Smooth muscle cell (in vitro differentiated cells): ENCODE measurements at regions not wholly inside any gene's neighbourhood (a gene's known extent, or its start where the extent isn't known, plus 50 kb on each side); places are given as distances from the start of the nearest gene placed in this dataset.
A peak's percentile ranks its signal among the peaks of the same experiment; 100 is the strongest.
"Not testable (repeated sequence)": the region's sequence is repeated elsewhere in the genome, so short reads cannot be mapped to it uniquely, and the experiment has no call there.

ENCODE experiments used
- DNase-seq: peaks from one replicate; lab custom pipeline; 2025; ENCODE audit not compliant: unreplicated experiment; lab: John Stamatoyannopoulos, UW
- H2AFZ ChIP-seq: fragments of 200-600 bp; sonication (generic); 2 replicates; pipeline ENCODE4 v1.6.0; 2016; ENCODE audit warnings: antibody characterized with exemption, low read depth, mild to moderate bottlenecking
- H3F3A ChIP-seq: fragments of 200-600 bp; sonication (generic); 2 replicates; pipeline ENCODE4 v1.6.0; 2017; ENCODE audit warnings: antibody characterized with exemption, low read depth
- H3K27ac ChIP-seq: fragments of 200-600 bp; sonication (generic); 2 replicates; pipeline ENCODE4 v1.5.1; 2016; ENCODE audit warnings: low read depth, mild to moderate bottlenecking
- H3K27me3 ChIP-seq: fragments of 200-600 bp; sonication (generic); 2 replicates; pipeline ENCODE4 v1.6.1; 2016; ENCODE audit warnings: low read depth, mild to moderate bottlenecking
- H3K36me3 ChIP-seq: fragments of 200-600 bp; sonication (generic); 2 replicates; pipeline ENCODE4 v1.5.1; 2016; ENCODE audit warnings: low read depth
- H3K4me1 ChIP-seq: fragments of 200-600 bp; sonication (generic); 2 replicates; pipeline ENCODE4 v1.5.1; 2016; ENCODE audit warnings: low read depth
- H3K4me2 ChIP-seq: fragments of 200-600 bp; sonication (generic); 2 replicates; pipeline ENCODE4 v1.6.0; 2016; ENCODE audit warnings: mild to moderate bottlenecking
- H3K4me3 ChIP-seq: fragments of 200-600 bp; sonication (generic); 2 replicates; pipeline ENCODE4 v1.5.1; 2016; ENCODE audit warnings: mild to moderate bottlenecking
- H3K79me2 ChIP-seq: fragments of 200-600 bp; sonication (generic); 2 replicates; pipeline ENCODE4 v1.6.0; 2016; ENCODE audit warnings: low read depth, mild to moderate bottlenecking
- H3K9ac ChIP-seq: fragments of 200-600 bp; sonication (generic); 2 replicates; pipeline ENCODE4 v1.6.0; 2016; ENCODE audit warnings: low read depth
- H3K9me3 ChIP-seq: fragments of 200-600 bp; sonication (generic); replicated peaks from 2 replicates; pipeline ENCODE4 v1.5.1; 2016; ENCODE audit warnings: low read depth
- H4K20me1 ChIP-seq: fragments of 200-600 bp; sonication (generic); 2 replicates; pipeline ENCODE4 v1.6.0; 2016; ENCODE audit warnings: low read depth
- whole genome bisulfite sequencing: methylation state at CpG from one replicate; pipeline ENCODE4 v1.1.7; 2016; ENCODE audit warnings: low lambda C conversion rate; 5-methylcytosine and 5-hydroxymethylcytosine counted together
- TF ChIP-seq, protein P1 (sequence below): fragments of 200-600 bp; sonication (generic); IDR thresholded peaks from 2 replicates; pipeline ENCODE4 v1.5.1; 2017; ENCODE audit warnings: borderline replicate concordance, mild to moderate bottlenecking, antibody characterized with exemption; ENCODE audit not compliant: insufficient read depth, poor library complexity, severe bottlenecking

DNA sequence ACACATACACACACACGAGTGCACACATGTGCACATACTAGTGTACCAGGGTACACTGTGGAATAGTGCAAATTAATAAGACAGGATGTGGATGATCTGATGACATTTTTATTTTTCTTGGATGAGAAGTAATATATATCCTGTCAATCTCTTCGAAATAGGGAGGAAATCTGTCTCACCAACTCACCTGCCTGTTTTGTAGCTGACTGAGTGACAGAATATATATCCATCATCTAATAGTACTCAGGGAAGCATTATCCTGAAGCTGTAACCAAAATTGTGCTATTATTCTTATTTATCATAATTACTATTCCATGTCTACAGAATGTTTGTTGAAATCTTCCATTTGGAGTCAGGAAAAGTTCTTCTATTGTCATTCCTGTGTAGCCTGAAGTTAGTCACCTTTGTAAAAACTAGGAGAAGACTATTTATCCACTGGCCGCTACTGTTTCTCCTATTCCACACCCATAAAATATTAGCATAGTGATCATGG, 888.0 kb downstream of the TRAM1L1 start:
- Histone ChIP-seq H2AFZ (no peak overlapping the region), H3K79me2 (no peaks in the 10 kb centered on the region), H3K27ac (no peak overlapping the region), H3K36me3 (no peaks in the 10 kb centered on the region), H4K20me1 (no peaks in the 10 kb centered on the region), H3K4me1 (no peaks in the 10 kb centered on the region), H3K4me3 (no peak overlapping the region), H3K4me2 (no peak overlapping the region), H3K9ac (no peak overlapping the region), H3K9me3 (no peaks in the 10 kb centered on the region), H3K27me3 (no peaks in the 10 kb centered on the region), H3F3A (no peaks in the 10 kb centered on the region)
- WGBS: 79% methylated on average over 3 of the region's 3 CpGs
- no peak for DNase-seq
- TF ChIP-seq, protein P1, sequence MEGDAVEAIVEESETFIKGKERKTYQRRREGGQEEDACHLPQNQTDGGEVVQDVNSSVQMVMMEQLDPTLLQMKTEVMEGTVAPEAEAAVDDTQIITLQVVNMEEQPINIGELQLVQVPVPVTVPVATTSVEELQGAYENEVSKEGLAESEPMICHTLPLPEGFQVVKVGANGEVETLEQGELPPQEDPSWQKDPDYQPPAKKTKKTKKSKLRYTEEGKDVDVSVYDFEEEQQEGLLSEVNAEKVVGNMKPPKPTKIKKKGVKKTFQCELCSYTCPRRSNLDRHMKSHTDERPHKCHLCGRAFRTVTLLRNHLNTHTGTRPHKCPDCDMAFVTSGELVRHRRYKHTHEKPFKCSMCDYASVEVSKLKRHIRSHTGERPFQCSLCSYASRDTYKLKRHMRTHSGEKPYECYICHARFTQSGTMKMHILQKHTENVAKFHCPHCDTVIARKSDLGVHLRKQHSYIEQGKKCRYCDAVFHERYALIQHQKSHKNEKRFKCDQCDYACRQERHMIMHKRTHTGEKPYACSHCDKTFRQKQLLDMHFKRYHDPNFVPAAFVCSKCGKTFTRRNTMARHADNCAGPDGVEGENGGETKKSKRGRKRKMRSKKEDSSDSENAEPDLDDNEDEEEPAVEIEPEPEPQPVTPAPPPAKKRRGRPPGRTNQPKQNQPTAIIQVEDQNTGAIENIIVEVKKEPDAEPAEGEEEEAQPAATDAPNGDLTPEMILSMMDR: no peak

DNA sequence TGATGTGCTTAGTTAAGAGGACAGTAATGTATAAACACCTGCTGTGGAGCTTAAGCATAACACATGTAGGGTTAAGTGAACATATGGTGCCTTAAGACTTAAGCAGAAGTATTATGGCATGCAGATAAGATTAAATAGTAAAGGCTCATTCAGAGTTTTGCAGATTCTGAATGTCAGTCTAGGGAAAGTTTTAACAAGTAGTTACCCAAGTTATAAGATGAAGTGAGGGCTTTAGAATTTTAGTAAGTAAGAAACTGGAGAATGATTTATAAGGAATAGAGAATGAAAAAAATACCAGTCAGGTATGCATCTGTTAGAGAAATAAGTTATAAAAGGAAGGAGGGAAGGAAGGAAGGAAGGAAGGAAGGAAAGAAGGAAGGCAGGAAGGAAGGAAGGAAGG, 902.1 kb downstream of the TRAM1L1 start:
- H3F3A ChIP-seq: no peaks in the 10 kb centered on the region
- H3K79me2 ChIP-seq: no peaks in the 10 kb centered on the region
- no peaks in the 10 kb centered on the region for H3K27me3 ChIP-seq
- TF ChIP-seq, protein P1: no peak
- H3K4me3 ChIP-seq: no peak overlapping the region
- H2AFZ ChIP-seq: no peak overlapping the region
- H3K36me3 ChIP-seq: no peaks in the 10 kb centered on the region
- no peak for DNase-seq
- H3K4me1 ChIP-seq: no peaks in the 10 kb centered on the region
- no peak overlapping the region for H3K27ac ChIP-seq
- no peak overlapping the region for H3K4me2 ChIP-seq
- no peaks in the 10 kb centered on the region for H4K20me1 ChIP-seq
- H3K9me3 ChIP-seq: no peaks in the 10 kb centered on the region
- no peak overlapping the region for H3K9ac ChIP-seq

DNA sequence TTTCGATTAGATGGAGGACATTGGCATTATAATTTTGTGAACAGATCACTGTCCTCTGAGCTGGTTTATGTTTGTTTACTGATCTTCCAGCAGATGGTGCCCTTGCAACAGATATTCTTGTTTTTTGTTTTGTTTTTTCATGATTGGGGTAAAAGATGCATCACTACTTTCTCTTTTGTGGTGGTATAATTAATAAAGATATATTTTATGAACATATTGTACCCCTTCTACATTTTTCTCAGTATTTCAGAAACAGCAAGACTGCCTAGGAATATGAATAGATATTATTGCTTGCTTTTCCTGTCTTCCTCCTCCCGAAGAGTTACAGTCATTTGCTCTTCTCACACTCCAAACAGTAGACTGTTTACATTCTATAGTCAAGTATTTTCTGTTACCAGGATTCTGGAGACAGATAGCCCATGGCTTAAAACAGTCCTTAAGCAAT, 905.2 kb downstream of the TRAM1L1 start:
- Histone ChIP-seq H3K27ac (no peak overlapping the region), H3K4me1 (no peaks in the 10 kb centered on the region), H4K20me1 (no peaks in the 10 kb centered on the region), H3K36me3 (no peaks in the 10 kb centered on the region), H3K4me2 (peak overlapping the region; percentile 66), H3K4me3 (peak overlapping the region; percentile 45), H3K9me3 (no peaks in the 10 kb centered on the region), H2AFZ (peak overlapping the region; percentile 84), H3K27me3 (no peaks in the 10 kb centered on the region), H3F3A (no peaks in the 10 kb centered on the region), H3K9ac (no peak overlapping the region), H3K79me2 (no peaks in the 10 kb centered on the region)
- WGBS: 31% methylated on average over 2 of the region's 2 CpGs
- TF ChIP-seq, protein P1: peak; percentile 51
- no peak for DNase-seq

DNA sequence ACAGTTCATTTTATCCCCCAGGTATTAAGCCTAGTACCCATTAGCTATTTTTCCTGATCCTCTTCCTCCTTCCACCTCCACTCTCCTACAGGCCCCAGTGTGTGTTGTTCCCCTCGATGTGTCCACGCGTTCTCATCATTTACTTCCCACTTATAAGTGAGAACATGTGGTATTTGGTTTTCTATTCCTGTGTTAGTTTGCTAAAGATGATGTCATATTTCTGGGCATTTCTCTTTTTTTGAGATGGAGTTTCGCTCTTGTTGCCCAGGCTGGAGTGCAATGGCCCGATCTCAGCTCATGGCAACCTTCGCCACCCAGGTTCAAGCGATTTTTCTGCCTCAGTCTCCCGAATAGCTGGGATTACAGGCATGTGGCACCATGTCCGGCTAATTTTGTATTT, 934.0 kb downstream of the TRAM1L1 start:
- 98% methylated on average over 9 of the region's 9 CpGs for WGBS
- not testable (repeated sequence) for H3K4me2 ChIP-seq, H3K9ac ChIP-seq, H3K79me2 ChIP-seq, H3K27me3 ChIP-seq, H3K36me3 ChIP-seq, H3K4me3 ChIP-seq, H4K20me1 ChIP-seq, H3K9me3 ChIP-seq, DNase-seq, H2AFZ ChIP-seq, H3K4me1 ChIP-seq, H3K27ac ChIP-seq, H3F3A ChIP-seq
